D341Med (cell line): ENCODE measurements at regions not wholly inside any gene's neighbourhood (a gene's known extent, or its start where the extent isn't known, plus 50 kb on each side); places are given as distances from the start of the nearest gene placed in this dataset.

Experiments used
- DNase-seq: peaks from one replicate; pipeline ENCODE4 v3.0.0; 2012; ENCODE audit warnings: low spot score

GRCh38 chr5:67319935-67320725 lies 123.5 kb upstream of the CD180 start:
- DNase-seq = no peak

GRCh38 chr5:67318746-67319145 lies 122.1 kb upstream of the CD180 start:
- DNase-seq = no peak

- DNase-seq = no peak
Observed at GRCh38 chr5:67317603-67318002, 121.0 kb upstream of the CD180 start.

GRCh38 chr5:67316695-67317094 lies 120.1 kb upstream of the CD180 start:
- DNase-seq = no peak

- DNase-seq = no peak
Observed at GRCh38 chr5:67315082-67315989, 118.7 kb upstream of the CD180 start.

DNA sequence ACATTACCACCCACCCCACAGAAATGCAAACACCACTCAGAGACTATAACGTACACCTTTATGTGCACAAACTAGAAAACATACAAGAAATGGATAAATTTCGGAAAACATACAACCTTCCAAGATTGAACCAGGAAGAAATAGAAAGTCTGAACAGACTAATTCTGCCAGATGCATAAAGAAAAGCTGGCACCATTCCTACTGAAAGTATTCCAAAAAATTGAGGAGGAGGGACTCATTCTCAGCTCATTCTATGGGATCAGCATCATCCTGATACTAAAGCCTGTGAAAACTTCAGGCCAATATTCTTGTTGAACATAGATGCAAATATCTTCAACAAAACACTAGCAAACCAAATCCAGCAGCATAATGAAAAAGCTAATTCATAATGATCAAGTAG lies 115.1 kb upstream of the CD180 start:
- no peak for DNase-seq

DNA sequence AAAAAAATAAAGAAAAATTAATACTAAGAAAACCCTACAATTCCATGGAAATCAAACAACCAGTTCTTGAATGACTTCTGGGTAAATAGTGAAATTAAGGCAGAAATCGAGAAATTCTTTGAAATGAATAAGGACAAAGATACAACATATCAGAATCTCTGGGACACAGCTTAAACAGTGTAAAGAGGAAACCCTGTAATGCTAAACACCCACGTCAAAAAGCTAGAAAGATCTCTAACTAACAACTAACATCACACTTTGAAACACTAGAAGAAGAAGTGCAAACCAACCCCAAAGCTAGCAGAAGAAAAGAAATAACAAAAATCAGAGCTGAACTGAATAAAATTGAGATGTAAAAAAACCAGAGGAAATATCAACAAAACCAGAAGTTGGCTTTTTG lies 114.6 kb upstream of the CD180 start:
- DNase-seq = no peak

- no peak for DNase-seq
Observed at GRCh38 chr5:67310740-67311139, 114.1 kb upstream of the CD180 start.

DNA sequence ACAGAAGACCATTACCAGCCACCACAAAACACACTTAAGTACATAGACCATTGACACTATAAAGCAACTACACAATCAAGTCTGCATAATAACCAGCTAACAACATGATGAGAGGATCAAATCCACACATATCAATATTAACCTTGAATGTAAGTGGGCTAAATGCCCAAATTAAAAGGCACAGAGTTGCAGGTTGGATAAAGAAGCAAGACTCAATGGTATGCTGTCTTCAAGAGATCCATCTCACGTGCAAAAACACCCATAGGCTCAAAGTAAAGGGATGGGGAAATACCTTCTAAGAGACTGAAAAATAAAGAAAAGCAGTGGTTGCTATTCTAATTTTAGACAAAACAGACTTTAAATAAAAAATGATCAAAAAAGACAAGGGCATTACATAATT lies 113.6 kb upstream of the CD180 start:
- no peak for DNase-seq

DNA sequence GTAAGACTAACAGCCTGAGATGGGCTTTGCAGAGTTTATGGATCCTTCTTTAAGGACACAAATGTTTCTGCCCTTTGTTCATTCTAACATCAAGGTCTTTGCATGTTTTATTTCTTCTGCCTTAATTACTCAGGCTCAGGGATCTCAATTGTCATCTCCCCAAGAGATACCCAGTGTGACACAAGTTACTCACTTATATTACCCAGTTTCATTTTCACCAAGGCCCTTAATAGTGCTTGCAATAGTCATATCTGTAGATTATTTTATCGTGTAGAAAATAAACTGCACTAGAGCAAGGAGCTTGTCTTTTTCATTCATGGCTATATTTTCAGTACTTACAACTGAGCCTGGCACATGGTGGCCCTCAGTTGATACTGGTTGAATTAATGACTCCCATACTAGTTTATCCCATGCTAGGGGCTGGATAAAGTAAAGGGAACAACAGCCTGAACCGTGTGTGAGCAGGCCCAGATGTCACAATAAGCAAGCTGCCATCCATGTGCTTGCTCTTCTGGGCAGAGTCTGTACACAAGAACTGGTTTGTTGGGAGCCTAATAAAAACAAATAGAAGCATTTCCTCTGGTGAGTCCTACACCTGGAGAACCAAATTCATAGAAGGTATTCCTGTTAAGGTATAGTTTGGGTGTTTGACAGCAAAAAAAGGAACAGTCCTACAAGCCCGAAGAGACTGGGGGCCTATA lies 112.5 kb upstream of the CD180 start:
- no peak for DNase-seq

GRCh38 chr5:67306965-67307607 lies 110.5 kb upstream of the CD180 start:
- DNase-seq = no peak

DNA sequence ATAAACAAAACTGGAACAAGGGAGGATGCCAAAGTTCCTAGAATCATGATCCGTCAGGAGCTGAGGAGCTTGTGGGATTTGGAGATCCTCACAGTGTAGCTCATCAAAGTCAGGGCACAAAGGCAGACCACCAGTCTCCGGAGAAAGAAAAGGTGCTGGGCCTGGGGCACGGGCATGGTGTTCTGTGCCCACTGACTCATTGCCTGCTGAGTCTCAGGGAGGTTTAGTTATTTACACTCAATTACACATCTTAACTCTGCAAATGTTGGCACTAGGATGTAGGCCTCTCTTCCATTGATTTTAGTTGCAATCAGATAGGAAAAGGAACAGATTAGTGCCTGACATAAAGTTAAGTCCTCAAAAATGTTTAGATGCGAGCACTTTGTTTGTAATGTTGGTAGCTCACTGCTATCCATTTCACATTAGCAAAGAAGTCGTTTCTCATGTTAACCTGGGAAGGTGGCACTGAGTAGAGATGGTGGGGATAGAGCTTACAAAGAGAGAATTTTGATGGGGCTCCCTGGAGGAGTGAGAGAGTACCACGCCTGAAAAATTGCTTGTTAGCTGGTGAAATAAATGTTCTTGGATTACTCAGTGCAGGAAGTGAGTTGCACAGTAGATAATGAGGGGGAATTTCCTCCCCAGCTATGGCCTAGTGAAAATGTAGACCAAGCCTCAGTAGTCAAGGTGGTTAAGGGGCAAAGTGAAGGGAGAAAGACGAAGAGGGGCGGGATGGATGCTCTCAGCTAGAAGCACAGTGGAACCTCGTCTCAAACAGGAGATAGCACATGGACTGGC lies 109.5 kb upstream of the CD180 start:
- no peak for DNase-seq

GRCh38 chr5:67305401-67305800 lies 108.8 kb upstream of the CD180 start:
- DNase-seq = no peak

GRCh38 chr5:67303356-67303755 lies 106.8 kb upstream of the CD180 start:
- DNase-seq = no peak

DNA sequence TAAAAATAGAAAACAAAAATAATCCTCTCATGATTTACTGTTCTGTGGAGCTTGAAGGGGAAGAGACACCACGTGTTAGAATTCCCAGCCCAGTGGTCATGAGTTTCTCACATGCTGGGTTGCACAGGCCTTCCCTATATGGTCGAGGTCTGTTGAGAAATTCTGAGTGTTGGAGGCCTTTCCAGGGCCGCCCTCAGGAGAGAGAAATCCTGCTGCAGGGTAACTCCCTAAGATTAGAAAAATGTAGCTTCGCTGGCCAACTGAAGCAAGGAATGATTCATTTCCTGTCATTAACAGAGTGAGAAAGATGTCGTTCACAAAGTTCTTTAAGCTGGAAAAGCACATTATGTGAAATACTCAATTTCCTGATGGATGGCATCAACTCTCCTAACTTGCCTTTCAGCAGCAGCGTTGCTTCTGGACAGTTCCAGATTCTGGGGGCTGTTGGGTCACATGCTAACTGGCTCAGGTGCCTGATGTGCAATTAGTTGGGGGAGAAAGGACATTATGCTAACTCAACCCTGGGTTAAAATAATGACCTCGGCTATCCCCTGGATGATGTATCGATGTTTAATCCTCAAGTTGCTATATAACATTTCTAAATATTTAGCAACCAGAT lies 104.8 kb upstream of the CD180 start:
- DNase-seq = no peak

- no peak for DNase-seq
Observed at GRCh38 chr5:67300326-67300725, 103.7 kb upstream of the CD180 start.

GRCh38 chr5:67299231-67299735 lies 102.7 kb upstream of the CD180 start:
- DNase-seq = no peak

DNA sequence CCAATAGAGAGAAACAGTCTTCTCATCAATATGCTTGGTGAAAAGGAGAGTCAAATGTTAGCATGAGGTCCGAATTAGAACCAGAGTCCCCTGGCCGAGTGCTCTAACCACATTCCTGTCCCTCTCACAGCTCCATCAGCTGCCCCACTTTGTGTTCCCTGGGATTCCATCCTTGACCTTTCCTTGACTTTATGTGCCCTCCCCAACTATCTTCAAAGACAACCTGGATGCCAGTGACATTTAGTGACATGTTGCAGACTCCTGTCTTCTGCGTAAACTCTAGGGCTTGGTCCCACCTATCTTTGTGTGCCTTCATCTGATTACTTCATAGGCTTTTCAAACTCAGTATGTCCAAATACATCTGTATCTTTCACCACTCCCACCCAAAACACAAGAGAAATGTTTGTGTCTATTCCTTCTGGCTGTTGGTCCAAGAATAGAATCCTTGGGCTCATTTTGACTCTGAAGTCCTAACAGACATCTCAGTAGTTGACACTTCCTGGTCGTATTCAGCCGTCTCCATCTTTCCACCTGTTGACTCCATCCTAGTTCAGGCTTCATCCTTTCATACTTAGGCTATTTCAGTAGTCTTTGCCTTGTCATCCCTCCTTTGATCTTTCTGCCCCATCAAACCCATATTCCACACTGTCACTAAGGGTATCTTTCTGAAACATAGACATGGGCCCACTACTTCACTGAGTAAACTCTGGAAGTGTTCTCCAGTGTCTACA lies 101.4 kb upstream of the CD180 start:
- no peak for DNase-seq

DNA sequence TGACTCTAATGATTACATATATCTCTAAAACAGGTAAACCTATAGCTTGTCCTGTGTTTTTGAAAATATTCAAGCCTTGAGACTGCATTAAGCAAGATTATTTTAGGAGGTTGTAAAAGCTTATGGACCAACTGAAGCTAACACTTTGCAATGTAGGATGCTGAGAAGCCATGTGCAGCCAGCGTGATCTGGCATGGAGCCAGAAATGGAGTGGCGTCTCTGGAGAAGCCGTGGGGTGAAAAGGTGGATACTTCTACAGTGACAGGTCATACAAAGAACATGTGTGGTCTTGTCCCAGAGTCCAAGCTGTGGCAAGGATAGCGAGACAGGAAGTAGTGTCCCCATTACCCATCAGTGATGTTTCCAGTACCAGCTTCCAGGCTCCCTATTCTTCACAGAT lies 100.8 kb upstream of the CD180 start:
- no peak for DNase-seq
